Fibroblast of skin of scalp (primary cell): ENCODE measurements at regions not wholly inside any gene's neighbourhood (a gene's known extent, or its start where the extent isn't known, plus 50 kb on each side); places are given as distances from the start of the nearest gene placed in this dataset.
"Not testable (repeated sequence)": the region's sequence is repeated elsewhere in the genome, so short reads cannot be mapped to it uniquely, and the experiment has no call there.

ENCODE experiments used
- DNase-seq: peaks from one replicate; pipeline ENCODE4 v3.0.0-alpha.2; 2013

GRCh38 chr17:45649796-45650195, 134.3 kb upstream of the CRHR1 start:
- DNase-seq, result no peak

GRCh38 chr17:45650561-45650960, 133.6 kb upstream of the CRHR1 start:
- no peak for DNase-seq

- no peak for DNase-seq
Observed at GRCh38 chr17:45651145-45651709, 132.9 kb upstream of the CRHR1 start.

- no peak for DNase-seq
Observed at GRCh38 chr17:45653616-45654015, 130.5 kb upstream of the CRHR1 start.

- DNase-seq, result no peak
Observed at GRCh38 chr17:45656527-45657181, 127.5 kb upstream of the CRHR1 start.

- DNase-seq, result no peak
Observed at GRCh38 chr17:45660474-45660873, 123.6 kb upstream of the CRHR1 start.

GRCh38 chr17:45662432-45662831, 121.7 kb upstream of the CRHR1 start:
- no peak for DNase-seq

GRCh38 chr17:45663772-45664171, 120.3 kb upstream of the CRHR1 start:
- DNase-seq, result no peak

- no peak for DNase-seq
Observed at GRCh38 chr17:45664921-45665320, 119.2 kb upstream of the CRHR1 start.

GRCh38 chr17:45666046-45666600, 118.0 kb upstream of the CRHR1 start:
- no peak for DNase-seq

GRCh38 chr17:45666641-45667040, 117.5 kb upstream of the CRHR1 start:
- no peak for DNase-seq

- no peak for DNase-seq
Observed at GRCh38 chr17:45667591-45668171, 116.4 kb upstream of the CRHR1 start.

- no peak for DNase-seq
Observed at GRCh38 chr17:45668316-45668715, 115.8 kb upstream of the CRHR1 start.

- DNase-seq, result no peak
Observed at GRCh38 chr17:45672301-45672700, 111.8 kb upstream of the CRHR1 start.

- no peak for DNase-seq
Observed at GRCh38 chr17:45672792-45673191, 111.3 kb upstream of the CRHR1 start.

- not testable (repeated sequence) for DNase-seq
Observed at GRCh38 chr17:45673759-45674158, 110.4 kb upstream of the CRHR1 start.

GRCh38 chr17:45675012-45675411, 109.1 kb upstream of the CRHR1 start:
- DNase-seq, result no peak

- no peak for DNase-seq
Observed at GRCh38 chr17:45675892-45676291, 108.2 kb upstream of the CRHR1 start.

- DNase-seq, result no peak
Observed at GRCh38 chr17:45676695-45677094, 107.4 kb upstream of the CRHR1 start.

GRCh38 chr17:45677770-45678169, 106.3 kb upstream of the CRHR1 start:
- DNase-seq, result no peak

- no peak for DNase-seq
Observed at GRCh38 chr17:45679426-45679825, 104.7 kb upstream of the CRHR1 start.

- DNase-seq, result no peak
Observed at GRCh38 chr17:45680360-45680759, 103.8 kb upstream of the CRHR1 start.

- DNase-seq, result no peak
Observed at GRCh38 chr17:45681706-45682105, 102.4 kb upstream of the CRHR1 start.

GRCh38 chr17:45686250-45686649, 97.9 kb upstream of the CRHR1 start:
- no peak for DNase-seq
